ENCODE measurements at regions not wholly inside any gene's neighbourhood (a gene's known extent, or its start where the extent isn't known, plus 50 kb on each side); places are given as distances from the start of the nearest gene placed in this dataset.

DNA sequence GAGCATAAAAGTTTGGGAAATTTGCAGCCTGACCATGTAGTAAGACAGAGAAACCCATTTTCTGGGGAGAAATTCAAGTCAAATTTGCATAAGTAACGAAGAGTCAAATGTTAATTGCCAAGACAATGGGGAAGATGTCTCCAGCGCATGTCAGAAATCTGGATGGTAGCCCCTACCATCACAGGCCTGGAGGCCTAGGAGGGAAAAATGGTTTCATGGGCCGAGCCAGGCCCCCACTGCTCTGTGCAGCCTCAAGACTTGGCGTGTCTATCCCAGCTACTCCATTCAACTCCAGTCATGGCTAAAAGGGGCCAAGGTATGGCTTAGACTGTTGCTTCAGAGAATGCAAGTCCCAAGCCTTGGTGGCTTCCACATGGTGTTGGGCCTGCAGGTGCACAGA lies 269.8 kb downstream of the RFC3 start:
- TF ChIP-seq, protein P1, sequence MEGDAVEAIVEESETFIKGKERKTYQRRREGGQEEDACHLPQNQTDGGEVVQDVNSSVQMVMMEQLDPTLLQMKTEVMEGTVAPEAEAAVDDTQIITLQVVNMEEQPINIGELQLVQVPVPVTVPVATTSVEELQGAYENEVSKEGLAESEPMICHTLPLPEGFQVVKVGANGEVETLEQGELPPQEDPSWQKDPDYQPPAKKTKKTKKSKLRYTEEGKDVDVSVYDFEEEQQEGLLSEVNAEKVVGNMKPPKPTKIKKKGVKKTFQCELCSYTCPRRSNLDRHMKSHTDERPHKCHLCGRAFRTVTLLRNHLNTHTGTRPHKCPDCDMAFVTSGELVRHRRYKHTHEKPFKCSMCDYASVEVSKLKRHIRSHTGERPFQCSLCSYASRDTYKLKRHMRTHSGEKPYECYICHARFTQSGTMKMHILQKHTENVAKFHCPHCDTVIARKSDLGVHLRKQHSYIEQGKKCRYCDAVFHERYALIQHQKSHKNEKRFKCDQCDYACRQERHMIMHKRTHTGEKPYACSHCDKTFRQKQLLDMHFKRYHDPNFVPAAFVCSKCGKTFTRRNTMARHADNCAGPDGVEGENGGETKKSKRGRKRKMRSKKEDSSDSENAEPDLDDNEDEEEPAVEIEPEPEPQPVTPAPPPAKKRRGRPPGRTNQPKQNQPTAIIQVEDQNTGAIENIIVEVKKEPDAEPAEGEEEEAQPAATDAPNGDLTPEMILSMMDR (IDR thresholded peaks at IDR 0.05; ENCODE audit: borderline replicate concordance, extremely low read depth, low read length, poor library complexity, severe bottlenecking): no peak
- TF ChIP-seq EZH2 (IDR thresholded peaks at IDR 0.05; ENCODE audit: borderline replicate concordance, low read depth, low read length, severe bottlenecking): no peak

Measured in DND-41 (cell line).